T-cell (primary cell): ENCODE measurements at regions not wholly inside any gene's neighbourhood (a gene's known extent, or its start where the extent isn't known, plus 50 kb on each side); places are given as distances from the start of the nearest gene placed in this dataset.

Experiments
- ATAC-seq, 4 experiments: fragments of 200-7000 bp in 3 of 4; fragments of 150-1000 bp in 1 of 4; cut with Tn5 transposase; replicated peaks in 1 of 4; 1 replicate in 3 of 4; 2 replicates in 1 of 4; pipeline ENCODE4 v1.10.0; 2021; ENCODE audit warnings: moderate library complexity in 3 of 4, mild to moderate bottlenecking in 2 of 4, moderate number of reproducible peaks in 1 of 4
- CTCF ChIA-PET, 2 donors: fragments of 300-600 bp; sonication (Branson Sonifier 250); formaldehyde crosslinking; loops; one replicate each; lab custom pipeline; 2022; ENCODE audit warnings: antibody characterized with exemption in 2 of 2; lab: Charles Lee
- POLR2A ChIA-PET, 2 donors: fragments of 300-600 bp; sonication (Branson Sonifier 250); formaldehyde crosslinking; loops; one replicate each; lab custom pipeline; 2022; ENCODE audit warnings: antibody characterized with exemption in 2 of 2; lab: Charles Lee
- DNase-seq, 35 experiments: peaks; one replicate each; pipeline versions ENCODE4 v3.0.0 to v3.0.0-alpha.2; 2013 to 2023
- H3K27ac ChIP-seq: one replicate; pipeline ENCODE4 v1.5.1; 2013; ENCODE audit warnings: low read length
- H3K27me3 ChIP-seq, 2 experiments: replicated peaks in 1 of 2; 1 replicate in 1 of 2; 2 replicates in 1 of 2; pipeline versions ENCODE4 v1.6.1 to v1.7.0; 2013; ENCODE audit warnings: low read length in 1 of 2, mixed read lengths in 1 of 2; ENCODE audit not compliant: control insufficient read depth in 2 of 2, insufficient read depth in 2 of 2; ENCODE audit errors: extremely low read depth in 1 of 2
- H3K36me3 ChIP-seq, 2 donors: 1 replicate in 1 of 2; 2 replicates in 1 of 2; pipeline versions ENCODE4 v1.6.1 to v1.7.0; 2013; ENCODE audit warnings: low read length in 1 of 2; ENCODE audit not compliant: control insufficient read depth in 2 of 2, insufficient read depth in 1 of 2; ENCODE audit errors: extremely low read depth in 1 of 2
- H3K4me1 ChIP-seq, 2 experiments: 1 replicate in 1 of 2; 2 replicates in 1 of 2; pipeline versions ENCODE4 v1.6.1 to v1.7.0; 2013; ENCODE audit warnings: low read length in 2 of 2, mixed read lengths in 1 of 2; ENCODE audit not compliant: insufficient read depth in 2 of 2, control insufficient read depth in 1 of 2; ENCODE audit errors: extremely low read depth in 1 of 2
- H3K4me3 ChIP-seq, 2 donors: 1 replicate in 1 of 2; 2 replicates in 1 of 2; pipeline versions ENCODE4 v1.5.1 to v1.7.0; 2013; ENCODE audit warnings: mild to moderate bottlenecking in 2 of 2, low read length in 1 of 2, moderate library complexity in 1 of 2; ENCODE audit not compliant: control insufficient read depth in 1 of 2; ENCODE audit errors: extremely low read depth in 1 of 2
- H3K9me3 ChIP-seq: 2 replicates; pipeline ENCODE4 v1.7.0; 2013
- H3K27ac Mint-ChIP-seq, 2 donors: one replicate each; pipeline ENCODE4 v1.8.0; 2020 to 2021; ENCODE audit warnings: mild to moderate bottlenecking in 2 of 2, mixed read lengths in 2 of 2
- H3K27me3 Mint-ChIP-seq, 2 donors: one replicate each; pipeline ENCODE4 v1.8.0; 2021 to 2022; ENCODE audit warnings: mixed read lengths in 2 of 2
- H3K36me3 Mint-ChIP-seq: one replicate; pipeline ENCODE4 v1.8.0; 2021; ENCODE audit warnings: mixed read lengths
- H3K4me1 Mint-ChIP-seq, 3 donors: one replicate each; pipeline ENCODE4 v1.8.0; 2020 to 2022; ENCODE audit warnings: mixed read lengths in 3 of 3, mild to moderate bottlenecking in 1 of 3
- H3K4me3 Mint-ChIP-seq, 3 donors: one replicate each; pipeline ENCODE4 v1.8.0; 2020 to 2022; ENCODE audit warnings: mild to moderate bottlenecking in 3 of 3, mixed read lengths in 3 of 3, moderate library complexity in 3 of 3
- H3K9me3 Mint-ChIP-seq, 3 donors: one replicate each; pipeline ENCODE4 v1.8.0; 2020 to 2022; ENCODE audit warnings: mixed read lengths in 3 of 3
- WGBS: methylation state at CpG from one replicate; pipeline ENCODE4 v1.1.5; 2013; ENCODE audit warnings: missing lambda C conversion rate; ENCODE audit not compliant: insufficient coverage; 5-methylcytosine and 5-hydroxymethylcytosine counted together

- peak; percentile 37 to 100 (median 54) for ATAC-seq
- 38% methylated on average over 1 of the region's 9 CpGs for WGBS
These were observed 63.4 kb upstream of the WWC1 start for GRCh38 chr5:168227973-168228615.

GRCh38 chr5:168228668-168229067 is 62.8 kb upstream of the WWC1 start:
- Mint-ChIP-seq H3K4me3 (peak overlapping the region in 1 of 3 donors; percentile 50), H3K9me3 (peaks cover 0 to 16% (median 4%) of the 10 kb centered on the region in 3 donors), H3K4me1 (peaks cover 0 to 30% (median 12%) of the 10 kb centered on the region in 3 donors), H3K27me3 (peaks cover 6 to 12% of the 10 kb centered on the region in 2 donors), H3K36me3 (no peaks in the 10 kb centered on the region), H3K27ac (peak overlapping the region in 1 of 2 donors; percentile 85)
- peak overlapping the region; percentile 61 for H3K27ac ChIP-seq
- no peaks in the 10 kb centered on the region for H3K36me3 ChIP-seq
- no peak overlapping the region for H3K4me3 ChIP-seq
- ChIA-PET CTCF (interaction anchor here in 1 of 2 donors (1.1 kb wide), 1 partner anchor 9 kb away, joined by 9 read pairs; no protein-coding TSS in a partner anchor), POLR2A (no interaction called here)
- no peaks in the 10 kb centered on the region for H3K9me3 ChIP-seq
- H3K4me1 ChIP-seq, result peaks cover 0 to 14% of the 10 kb centered on the region in 2 experiments
- no CpG with 5 or more reads among the region's 3 CpGs for WGBS
- no peak for ATAC-seq
- no peak for DNase-seq
- H3K27me3 ChIP-seq, result peaks cover 0 to 5% of the 10 kb centered on the region in 2 experiments

More at GRCh38 chr5:168227973-168228615, 63.4 kb upstream of the WWC1 start:
- H3K4me3 Mint-ChIP-seq, result peak overlapping the region in 2 of 3 donors; percentile 13 to 50
- peak overlapping the region; percentile 61 for H3K27ac ChIP-seq
- no peaks in the 10 kb centered on the region for H3K36me3 Mint-ChIP-seq
- H3K4me1 ChIP-seq, result peaks cover 0 to 14% of the 10 kb centered on the region in 2 experiments
- CTCF ChIA-PET, result interaction anchor here (0.6 to 1.1 kb wide), 2 partner anchors 8 to 40 kb away, joined by 3 to 9 read pairs; no protein-coding TSS in a partner anchor
- peaks cover 0 to 5% of the 10 kb centered on the region in 2 experiments for H3K27me3 ChIP-seq
- H3K9me3 Mint-ChIP-seq, result peaks cover 0 to 13% (median 0%) of the 10 kb centered on the region in 3 donors
- peak in 11 of 35 experiments; percentile 4 to 62 (median 12) for DNase-seq
- H3K36me3 ChIP-seq, result no peaks in the 10 kb centered on the region
- no peaks in the 10 kb centered on the region for H3K9me3 ChIP-seq
- H3K27ac Mint-ChIP-seq, result peak overlapping the region; percentile 15 to 85
- H3K4me3 ChIP-seq, result peak overlapping the region in 1 of 2 donors; percentile 33
- POLR2A ChIA-PET, result interaction anchor here in 1 of 2 donors (0.6 kb wide), 1 partner anchor 73 kb away, joined by 3 read pairs; no protein-coding TSS in a partner anchor
- peaks cover 6 to 12% of the 10 kb centered on the region in 2 donors for H3K27me3 Mint-ChIP-seq
- peaks cover 0 to 30% (median 12%) of the 10 kb centered on the region in 3 donors for H3K4me1 Mint-ChIP-seq

DNA sequence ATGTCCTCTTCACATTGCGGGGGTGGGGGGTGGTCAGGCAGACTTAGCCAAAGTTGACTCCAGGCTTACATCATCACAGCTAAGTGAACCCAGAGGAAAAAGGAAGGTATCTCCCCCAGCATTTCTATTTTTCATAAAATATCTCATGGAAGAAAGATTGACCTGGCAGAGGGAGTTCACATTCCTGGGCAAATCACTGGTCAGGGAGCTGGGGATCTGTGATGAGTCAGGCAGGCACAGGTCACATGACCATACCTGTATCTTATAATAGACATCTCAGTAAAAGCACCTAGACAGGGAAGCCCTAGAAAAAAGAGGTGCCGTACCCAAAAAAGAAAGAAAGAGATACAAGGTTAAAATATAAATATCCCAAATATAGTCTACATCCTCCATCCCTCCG is 57.3 kb upstream of the WWC1 start:
- Mint-ChIP-seq H3K9me3 (peaks cover 0 to 17% (median 4%) of the 10 kb centered on the region in 3 donors), H3K27ac (no peak overlapping the region), H3K36me3 (no peaks in the 10 kb centered on the region), H3K4me1 (peaks cover 0 to 2% (median 1%) of the 10 kb centered on the region in 3 donors), H3K27me3 (peaks cover 2 to 7% of the 10 kb centered on the region in 2 donors), H3K4me3 (no peak overlapping the region)
- Histone ChIP-seq H3K4me3 (no peak overlapping the region), H3K9me3 (no peaks in the 10 kb centered on the region), H3K27me3 (no peaks in the 10 kb centered on the region), H3K36me3 (no peaks in the 10 kb centered on the region), H3K4me1 (no peaks in the 10 kb centered on the region), H3K27ac (no peak overlapping the region)
- DNase-seq (no peak), ATAC-seq (no peak)
- ChIA-PET CTCF (no interaction called here), POLR2A (no interaction called here)
- WGBS, result no CpG with 5 or more reads among the region's 3 CpGs

DNA sequence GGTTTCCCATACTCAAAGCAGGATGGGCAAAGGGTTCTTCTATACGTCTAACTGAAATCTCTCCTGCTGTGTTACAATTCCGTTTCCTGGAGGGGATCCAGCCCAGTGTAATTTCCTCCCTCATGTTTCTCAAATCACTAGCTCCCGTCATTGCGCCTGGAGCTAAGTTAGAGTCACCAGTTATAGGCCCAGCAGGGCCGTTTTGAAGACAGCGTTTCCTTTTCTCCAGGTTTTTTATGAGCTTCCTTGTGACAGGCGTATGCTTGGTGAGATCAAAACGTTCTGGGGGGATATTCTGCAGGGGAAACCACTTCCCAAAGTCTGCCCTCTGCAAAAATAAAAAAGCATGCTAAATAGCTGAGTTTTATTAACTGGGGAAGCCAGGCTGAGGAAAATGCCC is 53.0 kb upstream of the WWC1 start:
- H3K27ac Mint-ChIP-seq, result no peak overlapping the region
- WGBS, result 51% methylated on average over 5 of the region's 8 CpGs
- no peak overlapping the region for H3K4me3 ChIP-seq
- DNase-seq, result no peak
- H3K9me3 ChIP-seq, result no peaks in the 10 kb centered on the region
- no peak for ATAC-seq
- ChIA-PET POLR2A (no interaction called here), CTCF (no interaction called here)
- H3K36me3 Mint-ChIP-seq, result no peaks in the 10 kb centered on the region
- no peak overlapping the region for H3K4me3 Mint-ChIP-seq
- H3K9me3 Mint-ChIP-seq, result peaks cover 0 to 3% (median 3%) of the 10 kb centered on the region in 3 donors
- H3K27me3 ChIP-seq, result no peaks in the 10 kb centered on the region
- H3K27me3 Mint-ChIP-seq, result peaks cover 0 to 2% of the 10 kb centered on the region in 2 donors
- no peaks in the 10 kb centered on the region for H3K36me3 ChIP-seq
- H3K4me1 Mint-ChIP-seq, result no peaks in the 10 kb centered on the region
- no peaks in the 10 kb centered on the region for H3K4me1 ChIP-seq
- H3K27ac ChIP-seq, result no peak overlapping the region

DNA sequence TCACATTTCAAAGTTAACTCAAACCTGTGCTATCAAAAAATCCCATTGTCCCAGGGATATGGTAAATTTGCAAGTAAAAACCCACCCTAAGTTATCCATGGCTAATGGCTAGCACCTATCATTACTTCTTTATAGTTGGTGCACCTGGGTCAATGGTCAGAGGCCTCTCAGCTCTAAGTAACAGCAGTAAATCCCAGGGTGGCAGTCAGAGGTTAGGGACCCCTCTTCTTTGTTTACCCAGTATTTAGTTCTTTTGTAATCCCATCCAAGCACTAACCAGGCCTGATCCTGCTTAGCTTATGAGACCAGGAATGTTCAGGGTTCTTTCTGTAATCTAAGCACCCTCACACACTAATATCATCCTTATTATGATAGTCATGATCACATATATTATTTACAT is 52.1 kb upstream of the WWC1 start:
- Histone ChIP-seq H3K4me1 (no peaks in the 10 kb centered on the region), H3K9me3 (no peaks in the 10 kb centered on the region), H3K4me3 (no peak overlapping the region), H3K36me3 (no peaks in the 10 kb centered on the region), H3K27me3 (no peaks in the 10 kb centered on the region), H3K27ac (no peak overlapping the region)
- Mint-ChIP-seq H3K4me1 (no peaks in the 10 kb centered on the region), H3K36me3 (no peaks in the 10 kb centered on the region), H3K27me3 (peaks cover 0 to 2% of the 10 kb centered on the region in 2 donors), H3K4me3 (no peak overlapping the region), H3K9me3 (no peaks in the 10 kb centered on the region), H3K27ac (no peak overlapping the region)
- no peak for DNase-seq
- POLR2A ChIA-PET, result no interaction called here
- ATAC-seq, result no peak
- CTCF ChIA-PET, result no interaction called here
